Caco-2 (cell line): ENCODE measurements at regions not wholly inside any gene's neighbourhood (a gene's known extent, or its start where the extent isn't known, plus 50 kb on each side); places are given as distances from the start of the nearest gene placed in this dataset.

Experiments used
- BruUV-seq: library from RNA; stranded (reverse); fragments of 400-500 nt; replicated peaks from 2 replicates; lab custom pipeline; 2021; lab: Mats Ljungman, UMichigan
- CTCF ChIA-PET: fragments of 300-600 bp; sonication (Branson Sonifier 250); formaldehyde crosslinking; loops from one replicate; lab custom pipeline; 2022; ENCODE audit warnings: antibody characterized with exemption; lab: Charles Lee
- POLR2A ChIA-PET: fragments of 300-600 bp; sonication (Branson Sonifier 250); formaldehyde crosslinking; loops from one replicate; lab custom pipeline; 2022; ENCODE audit warnings: antibody characterized with exemption; lab: Charles Lee
- DNase-seq, 2 experiments: peaks; one replicate each; pipeline versions ENCODE4 v3.0.0 to v3.0.0-alpha.2; 2020 to 2022
- H3K27me3 ChIP-seq: replicated peaks from 2 replicates; pipeline ENCODE4 v1.6.0; 2011; ENCODE audit warnings: low read length; ENCODE audit not compliant: control insufficient read depth, insufficient read depth
- H3K36me3 ChIP-seq: 2 replicates; pipeline ENCODE4 v1.5.1; 2011; ENCODE audit warnings: low read length; ENCODE audit not compliant: control insufficient read depth, insufficient read depth
- H3K4me1 ChIP-seq: fragments of 250-450 bp; sonication (Bioruptor Pico); 2 replicates; pipeline ENCODE4 v1.5.1; 2020; ENCODE audit warnings: mild to moderate bottlenecking
- H3K4me3 ChIP-seq: 2 replicates; pipeline ENCODE4 v1.5.1; 2011; ENCODE audit warnings: low read depth, mild to moderate bottlenecking, control low read depth, low read length
- H3K9me3 ChIP-seq: fragments of 250-450 bp; sonication (Bioruptor Pico); 2 replicates; pipeline ENCODE4 v1.5.1; 2020; ENCODE audit warnings: mild to moderate bottlenecking, moderate library complexity
- H3K27ac Mint-ChIP-seq: one replicate; pipeline ENCODE4 v1.8.0; 2022; ENCODE audit warnings: mixed read lengths; ENCODE audit not compliant: unreplicated experiment
- H3K27me3 Mint-ChIP-seq: one replicate; pipeline ENCODE4 v1.8.0; 2022; ENCODE audit warnings: mixed read lengths; ENCODE audit not compliant: insufficient read depth, unreplicated experiment
- H3K36me3 Mint-ChIP-seq: one replicate; pipeline ENCODE4 v1.8.0; 2022; ENCODE audit warnings: mild to moderate bottlenecking, mixed read lengths; ENCODE audit not compliant: insufficient read depth, unreplicated experiment
- H3K4me1 Mint-ChIP-seq: one replicate; pipeline ENCODE4 v1.8.0; 2022; ENCODE audit warnings: low read depth, mixed read lengths; ENCODE audit not compliant: unreplicated experiment
- H3K4me3 Mint-ChIP-seq: one replicate; pipeline ENCODE4 v1.8.0; 2022; ENCODE audit warnings: mild to moderate bottlenecking, moderate library complexity, mixed read lengths; ENCODE audit not compliant: unreplicated experiment
- H3K9me3 Mint-ChIP-seq: one replicate; pipeline ENCODE4 v1.8.0; 2022; ENCODE audit warnings: mixed read lengths; ENCODE audit not compliant: unreplicated experiment
- CTCF ChIP-seq, 2 experiments: fragments of 200-600 bp in 1 of 2; IDR thresholded peaks; 1 replicate in 1 of 2; 2 replicates in 1 of 2; pipeline versions ENCODE4 v1.5.1 to v1.8.0; 2011 to 2022; ENCODE audit warnings: antibody characterized with exemption in 1 of 2, control low read depth in 1 of 2, inconsistent platforms in 1 of 2, low read depth in 1 of 2, low read length in 1 of 2, mild to moderate bottlenecking in 1 of 2, moderate library complexity in 1 of 2; ENCODE audit not compliant: insufficient read depth in 1 of 2, severe bottlenecking in 1 of 2, unreplicated experiment in 1 of 2
- intact Hi-C: fragments of 100-400 bp; cut with micrococcal nuclease; formaldehyde crosslinking; loops from one replicate; pipeline ENCODE4 v1.10.0; 2022; ENCODE audit not compliant: unreplicated experiment

DNA sequence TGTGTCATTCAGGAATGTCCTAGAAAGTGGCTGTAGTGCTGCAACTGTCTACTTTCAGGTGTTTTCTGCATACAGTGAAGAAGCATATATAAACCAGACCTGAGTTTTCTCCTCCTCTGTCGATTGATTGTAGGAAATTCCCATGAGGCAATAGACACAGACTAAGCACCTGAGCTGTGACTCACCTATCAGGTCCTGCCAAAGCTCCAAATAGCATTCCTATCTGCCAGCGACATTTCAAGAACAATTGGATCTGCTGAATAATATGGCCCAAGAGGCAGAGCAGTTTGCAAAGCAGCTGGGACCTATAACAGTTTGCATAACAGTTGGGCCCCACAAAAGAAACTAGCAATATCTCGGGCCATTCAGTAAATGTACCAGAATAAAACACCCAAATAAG is 360.4 kb downstream of the HAO1 start:
- DNase-seq, result no peak
- Mint-ChIP-seq H3K36me3 (no peaks in the 10 kb centered on the region), H3K4me1 (no peaks in the 10 kb centered on the region), H3K27me3 (peaks cover 2% of the 10 kb centered on the region), H3K27ac (no peak overlapping the region), H3K9me3 (no peaks in the 10 kb centered on the region), H3K4me3 (no peak overlapping the region)
- no peaks in the 10 kb centered on the region for H3K36me3 ChIP-seq
- POLR2A ChIA-PET, result no interaction called here
- no peaks in the 10 kb centered on the region for H3K27me3 ChIP-seq
- CTCF ChIA-PET, result no interaction called here
- H3K4me3 ChIP-seq, result no peak overlapping the region
- H3K4me1 ChIP-seq, result no peaks in the 10 kb centered on the region
- no TSS peak for BruUV-seq
- TF ChIP-seq CTCF (IDR thresholded peaks at IDR 0.05; ENCODE audit: insufficient read depth in 1 of 2, low read depth in 1 of 2, low read length in 1 of 2, severe bottlenecking in 1 of 2, unreplicated experiment in 1 of 2), result no peak
- no peaks in the 10 kb centered on the region for H3K9me3 ChIP-seq
- intact Hi-C loops, result no loop called here

DNA sequence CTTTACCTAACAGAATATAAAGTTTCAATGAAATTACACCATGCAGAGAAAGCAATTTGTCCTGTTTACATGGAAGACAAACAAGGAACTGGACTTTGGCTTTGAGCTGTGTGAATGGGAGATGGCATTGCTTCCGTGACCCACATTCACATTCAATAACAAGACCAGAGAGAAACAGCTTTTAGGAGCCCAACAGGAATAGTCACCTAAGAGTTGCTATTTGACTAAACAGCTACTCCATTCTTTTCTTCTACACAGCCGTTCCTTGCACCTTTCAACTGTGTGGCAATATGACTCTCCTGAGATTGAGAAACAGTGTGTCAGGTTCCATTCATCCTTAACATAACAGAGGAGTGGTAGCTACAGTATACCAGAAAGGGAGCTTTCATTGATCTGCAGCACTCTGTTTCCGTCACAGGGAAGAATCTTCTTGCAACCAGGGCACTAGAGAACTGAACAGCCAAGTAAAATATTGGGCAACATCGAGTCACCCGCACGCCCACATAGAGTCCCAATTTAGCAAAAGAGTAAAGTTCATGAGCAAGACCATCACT is 355.1 kb downstream of the HAO1 start:
- BruUV-seq, result no TSS peak

DNA sequence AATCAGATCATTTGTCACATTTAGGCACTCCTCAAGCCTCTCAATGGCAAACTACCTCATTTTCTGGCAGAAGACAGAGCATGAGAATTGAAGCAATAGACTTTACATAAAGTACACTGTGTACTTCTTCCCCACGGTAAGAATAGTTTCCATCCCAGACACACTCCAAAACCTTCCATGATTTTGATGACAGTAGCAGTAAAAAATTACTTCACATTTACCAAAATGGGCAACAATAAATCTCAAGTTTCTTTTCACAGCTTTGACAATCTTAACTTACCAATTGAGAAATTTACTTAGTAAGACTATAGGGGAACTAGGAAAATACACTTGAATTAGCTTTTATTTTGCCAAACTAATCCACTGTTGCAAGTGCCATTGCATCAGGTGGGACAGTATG is 353.8 kb downstream of the HAO1 start:
- CTCF ChIA-PET, result no interaction called here
- Histone ChIP-seq H3K4me1 (no peaks in the 10 kb centered on the region), H3K9me3 (no peaks in the 10 kb centered on the region), H3K27me3 (no peaks in the 10 kb centered on the region), H3K4me3 (no peak overlapping the region), H3K36me3 (no peaks in the 10 kb centered on the region)
- TF ChIP-seq CTCF (IDR thresholded peaks at IDR 0.05; ENCODE audit: insufficient read depth in 1 of 2, low read depth in 1 of 2, low read length in 1 of 2, severe bottlenecking in 1 of 2, unreplicated experiment in 1 of 2), result no peak
- POLR2A ChIA-PET, result no interaction called here
- no peak overlapping the region for H3K4me3 Mint-ChIP-seq
- no peaks in the 10 kb centered on the region for H3K36me3 Mint-ChIP-seq
- intact Hi-C loops, result no loop called here
- no peak for DNase-seq
- peaks cover 3% of the 10 kb centered on the region for H3K27me3 Mint-ChIP-seq
- no peaks in the 10 kb centered on the region for H3K9me3 Mint-ChIP-seq
- no TSS peak for BruUV-seq
- H3K4me1 Mint-ChIP-seq, result no peaks in the 10 kb centered on the region
- no peak overlapping the region for H3K27ac Mint-ChIP-seq

More for the DNA sequence above, 355.1 kb downstream of the HAO1 start:
- Histone ChIP-seq H3K27me3 (no peaks in the 10 kb centered on the region), H3K4me3 (no peak overlapping the region), H3K36me3 (no peaks in the 10 kb centered on the region), H3K4me1 (no peaks in the 10 kb centered on the region), H3K9me3 (no peaks in the 10 kb centered on the region)
- H3K27ac Mint-ChIP-seq, result no peak overlapping the region
- intact Hi-C loops, result no loop called here
- H3K4me1 Mint-ChIP-seq, result no peaks in the 10 kb centered on the region
- CTCF ChIA-PET, result no interaction called here
- H3K27me3 Mint-ChIP-seq, result peaks cover 3% of the 10 kb centered on the region
- no peaks in the 10 kb centered on the region for H3K36me3 Mint-ChIP-seq
- POLR2A ChIA-PET, result no interaction called here
- TF ChIP-seq CTCF (IDR thresholded peaks at IDR 0.05; ENCODE audit: insufficient read depth in 1 of 2, low read depth in 1 of 2, low read length in 1 of 2, severe bottlenecking in 1 of 2, unreplicated experiment in 1 of 2), result no peak
- no peak overlapping the region for H3K4me3 Mint-ChIP-seq
- H3K9me3 Mint-ChIP-seq, result no peaks in the 10 kb centered on the region
- DNase-seq, result no peak
